Loucy (cell line): ENCODE measurements at regions not wholly inside any gene's neighbourhood (a gene's known extent, or its start where the extent isn't known, plus 50 kb on each side); places are given as distances from the start of the nearest gene placed in this dataset.

Experiments
- H2AFZ ChIP-seq: fragments of 200-600 bp; sonication (generic); 2 replicates; pipeline ENCODE4 v1.6.0; 2016; ENCODE audit warnings: antibody characterized with exemption, mild to moderate bottlenecking, low read length, moderate library complexity
- H3F3A ChIP-seq: fragments of 200-600 bp; 2 replicates; pipeline ENCODE4 v1.6.0; 2016; ENCODE audit warnings: antibody characterized with exemption, low read depth, mild to moderate bottlenecking
- H3K27me3 ChIP-seq: fragments of 200-600 bp; sonication (generic); 2 replicates; pipeline ENCODE4 v1.6.1; 2014; ENCODE audit warnings: low read length, mild to moderate bottlenecking; ENCODE audit not compliant: insufficient read depth, poor library complexity, severe bottlenecking
- H3K36me3 ChIP-seq: fragments of 200-600 bp; sonication (generic); 2 replicates; pipeline ENCODE4 v1.6.1; 2016; ENCODE audit warnings: low read length; ENCODE audit not compliant: insufficient read depth
- H3K4me1 ChIP-seq: fragments of 200-600 bp; sonication (generic); 2 replicates; pipeline ENCODE4 v1.5.1; 2014; ENCODE audit warnings: low read length, mild to moderate bottlenecking; ENCODE audit not compliant: insufficient read depth, poor library complexity, severe bottlenecking
- H3K4me2 ChIP-seq: fragments of 200-600 bp; sonication (generic); 2 replicates; pipeline ENCODE4 v1.6.0; 2014; ENCODE audit warnings: antibody characterized with exemption, low read length, low read depth, mild to moderate bottlenecking; ENCODE audit not compliant: poor library complexity, severe bottlenecking
- H3K4me3 ChIP-seq: fragments of 200-600 bp; sonication (generic); 2 replicates; pipeline ENCODE4 v1.5.1; 2014; ENCODE audit warnings: low read length, mild to moderate bottlenecking, mixed read lengths; ENCODE audit not compliant: poor library complexity, severe bottlenecking
- H3K79me2 ChIP-seq: fragments of 200-600 bp; sonication (generic); 2 replicates; pipeline ENCODE4 v1.6.1; 2014; ENCODE audit warnings: low read length; ENCODE audit not compliant: insufficient read depth
- H3K9ac ChIP-seq: fragments of 200-600 bp; sonication (generic); 2 replicates; pipeline ENCODE4 v1.6.0; 2014; ENCODE audit warnings: mild to moderate bottlenecking, low read depth, low read length, moderate library complexity; ENCODE audit not compliant: poor library complexity, severe bottlenecking
- H3K9me2 ChIP-seq: fragments of 200-600 bp; sonication (generic); replicated peaks from 2 replicates; pipeline ENCODE4 v1.6.1; 2016; ENCODE audit warnings: low read depth, low read length, mixed read lengths
- H3K9me3 ChIP-seq: fragments of 200-600 bp; sonication (generic); 2 replicates; pipeline ENCODE4 v1.6.1; 2014; ENCODE audit warnings: mild to moderate bottlenecking, antibody characterized with exemption, low read length, low read depth; ENCODE audit not compliant: insufficient read depth
- H4K20me1 ChIP-seq: fragments of 200-600 bp; sonication (generic); 2 replicates; pipeline ENCODE4 v1.6.0; 2014; ENCODE audit warnings: antibody characterized with exemption, low read length, mild to moderate bottlenecking; ENCODE audit not compliant: insufficient read depth, poor library complexity, severe bottlenecking
- EZH2phosphoT487 ChIP-seq: fragments of 200-600 bp; IDR thresholded peaks from 2 replicates; pipeline ENCODE4 v1.6.1; 2018; ENCODE audit warnings: antibody characterized with exemption, mild to moderate bottlenecking, moderate library complexity, borderline replicate concordance
- TF ChIP-seq, protein P1 (sequence below): fragments of 200-600 bp; sonication (generic); conservative IDR thresholded peaks from 2 replicates; pipeline ENCODE4 v1.5.1; 2014; ENCODE audit warnings: mild to moderate bottlenecking, antibody characterized with exemption, low read length

- Histone ChIP-seq H2AFZ (no peak overlapping the region), H3K4me1 (no peaks in the 10 kb centered on the region), H3K9me3 (no peaks in the 10 kb centered on the region), H3K9me2 (no peaks in the 10 kb centered on the region), H3K9ac (no peak overlapping the region), H3K36me3 (no peaks in the 10 kb centered on the region), H3K4me2 (no peak overlapping the region), H4K20me1 (no peaks in the 10 kb centered on the region), H3K4me3 (no peak overlapping the region), H3F3A (no peaks in the 10 kb centered on the region), H3K79me2 (no peaks in the 10 kb centered on the region), H3K27me3 (no peaks in the 10 kb centered on the region)
- no peak for TF ChIP-seq EZH2phosphoT487
- TF ChIP-seq, protein P1, sequence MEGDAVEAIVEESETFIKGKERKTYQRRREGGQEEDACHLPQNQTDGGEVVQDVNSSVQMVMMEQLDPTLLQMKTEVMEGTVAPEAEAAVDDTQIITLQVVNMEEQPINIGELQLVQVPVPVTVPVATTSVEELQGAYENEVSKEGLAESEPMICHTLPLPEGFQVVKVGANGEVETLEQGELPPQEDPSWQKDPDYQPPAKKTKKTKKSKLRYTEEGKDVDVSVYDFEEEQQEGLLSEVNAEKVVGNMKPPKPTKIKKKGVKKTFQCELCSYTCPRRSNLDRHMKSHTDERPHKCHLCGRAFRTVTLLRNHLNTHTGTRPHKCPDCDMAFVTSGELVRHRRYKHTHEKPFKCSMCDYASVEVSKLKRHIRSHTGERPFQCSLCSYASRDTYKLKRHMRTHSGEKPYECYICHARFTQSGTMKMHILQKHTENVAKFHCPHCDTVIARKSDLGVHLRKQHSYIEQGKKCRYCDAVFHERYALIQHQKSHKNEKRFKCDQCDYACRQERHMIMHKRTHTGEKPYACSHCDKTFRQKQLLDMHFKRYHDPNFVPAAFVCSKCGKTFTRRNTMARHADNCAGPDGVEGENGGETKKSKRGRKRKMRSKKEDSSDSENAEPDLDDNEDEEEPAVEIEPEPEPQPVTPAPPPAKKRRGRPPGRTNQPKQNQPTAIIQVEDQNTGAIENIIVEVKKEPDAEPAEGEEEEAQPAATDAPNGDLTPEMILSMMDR = no peak
These were observed 1134.0 kb upstream of the LRRN3 start for GRCh38 chr7:109956916-109957315.

DNA sequence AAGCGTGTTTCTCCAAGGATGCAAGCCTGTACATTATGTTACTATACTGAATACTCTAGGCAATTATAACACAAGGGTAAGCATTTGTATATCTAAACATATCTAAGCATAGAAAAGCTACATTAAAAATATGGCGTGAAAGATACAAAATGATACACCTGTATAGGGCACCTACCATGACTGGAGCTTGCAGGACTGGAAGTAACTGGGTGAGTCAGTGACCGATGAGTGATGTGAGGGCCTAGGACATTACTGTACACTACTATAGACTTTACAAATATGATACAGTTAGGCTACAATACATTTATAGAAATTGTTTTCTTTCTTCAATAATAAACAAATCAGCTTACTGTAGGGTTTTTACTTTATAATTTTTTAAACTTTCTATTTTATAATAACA is 1127.2 kb upstream of the LRRN3 start:
- TF ChIP-seq, protein P1 = no peak
- TF ChIP-seq EZH2phosphoT487 = no peak
- Histone ChIP-seq H3K79me2 (no peaks in the 10 kb centered on the region), H3F3A (no peaks in the 10 kb centered on the region), H3K4me1 (no peaks in the 10 kb centered on the region), H3K4me3 (no peak overlapping the region), H4K20me1 (no peaks in the 10 kb centered on the region), H3K27me3 (no peaks in the 10 kb centered on the region), H3K4me2 (no peak overlapping the region), H3K9ac (no peak overlapping the region), H3K9me3 (no peaks in the 10 kb centered on the region), H2AFZ (no peak overlapping the region), H3K9me2 (no peaks in the 10 kb centered on the region), H3K36me3 (no peaks in the 10 kb centered on the region)

- Histone ChIP-seq H3K4me1 (no peaks in the 10 kb centered on the region), H3K4me2 (no peak overlapping the region)
- TF ChIP-seq EZH2phosphoT487 = no peak
- TF ChIP-seq, protein P1 = no peak
These were observed 1126.1 kb upstream of the LRRN3 start for GRCh38 chr7:109964780-109965179.

More at GRCh38 chr7:109964780-109965179, 1126.1 kb upstream of the LRRN3 start:
- no peaks in the 10 kb centered on the region for H3K36me3 ChIP-seq
- H3K9me3 ChIP-seq = no peaks in the 10 kb centered on the region
- H3K79me2 ChIP-seq = no peaks in the 10 kb centered on the region
- H3K9me2 ChIP-seq = no peaks in the 10 kb centered on the region
- no peaks in the 10 kb centered on the region for H3K27me3 ChIP-seq
- H4K20me1 ChIP-seq = no peaks in the 10 kb centered on the region
- no peak overlapping the region for H2AFZ ChIP-seq
- H3K4me3 ChIP-seq = no peak overlapping the region
- no peak overlapping the region for H3K9ac ChIP-seq
- H3F3A ChIP-seq = no peaks in the 10 kb centered on the region
